Nephron progenitor cell (in vitro differentiated cells): ENCODE measurements at regions not wholly inside any gene's neighbourhood (a gene's known extent, or its start where the extent isn't known, plus 50 kb on each side); places are given as distances from the start of the nearest gene placed in this dataset.

Source experiments
- DNase-seq: peaks from one replicate; pipeline ENCODE4 v3.0.0; 2021
- H3K27ac Mint-ChIP-seq: 2 replicates; pipeline ENCODE4 v1.8.0; 2021; ENCODE audit warnings: mild to moderate bottlenecking, moderate library complexity, mixed read lengths
- H3K27me3 Mint-ChIP-seq: 2 replicates; pipeline ENCODE4 v1.8.0; 2021; ENCODE audit warnings: mild to moderate bottlenecking, low read depth, mixed read lengths; ENCODE audit not compliant: poor library complexity
- H3K36me3 Mint-ChIP-seq: 2 replicates; pipeline ENCODE4 v1.8.0; 2021; ENCODE audit warnings: low read depth, mixed read lengths
- H3K4me1 Mint-ChIP-seq: 2 replicates; pipeline ENCODE4 v1.8.0; 2021; ENCODE audit warnings: mixed read lengths
- H3K4me3 Mint-ChIP-seq: 2 replicates; pipeline ENCODE4 v1.8.0; 2021; ENCODE audit warnings: mild to moderate bottlenecking, moderate library complexity, mixed read lengths
- H3K9me3 Mint-ChIP-seq: 2 replicates; pipeline ENCODE4 v1.8.0; 2021; ENCODE audit warnings: mild to moderate bottlenecking, moderate library complexity, mixed read lengths
- CTCF ChIP-seq: fragments of 200-600 bp; sonication (generic); IDR thresholded peaks from 2 replicates; pipeline ENCODE4 v1.5.0; 2021; ENCODE audit warnings: antibody characterized with exemption

GRCh38 chr13:73842626-73843025 lies 291.6 kb downstream of the KLF12 start:
- no peak for DNase-seq
- H3K9me3 Mint-ChIP-seq = no peaks in the 10 kb centered on the region
- H3K4me3 Mint-ChIP-seq = no peak overlapping the region
- peaks cover 11% of the 10 kb centered on the region for H3K4me1 Mint-ChIP-seq
- H3K36me3 Mint-ChIP-seq = peaks cover 22% of the 10 kb centered on the region
- H3K27ac Mint-ChIP-seq = no peak overlapping the region
- no peaks in the 10 kb centered on the region for H3K27me3 Mint-ChIP-seq
- TF ChIP-seq CTCF = no peak

- Mint-ChIP-seq H3K4me3 (no peak overlapping the region), H3K27ac (no peak overlapping the region), H3K36me3 (peaks cover 22% of the 10 kb centered on the region), H3K27me3 (no peaks in the 10 kb centered on the region), H3K9me3 (no peaks in the 10 kb centered on the region), H3K4me1 (peaks cover 11% of the 10 kb centered on the region)
- no peak for TF ChIP-seq CTCF
- no peak for DNase-seq
These were observed 292.0 kb downstream of the KLF12 start for GRCh38 chr13:73842184-73842583.

GRCh38 chr13:73837147-73837546 lies 297.1 kb downstream of the KLF12 start:
- H3K36me3 Mint-ChIP-seq = no peaks in the 10 kb centered on the region
- H3K4me3 Mint-ChIP-seq = no peak overlapping the region
- no peak for TF ChIP-seq CTCF
- H3K27ac Mint-ChIP-seq = no peak overlapping the region
- no peak for DNase-seq
- H3K4me1 Mint-ChIP-seq = peaks cover 21% of the 10 kb centered on the region
- H3K27me3 Mint-ChIP-seq = no peaks in the 10 kb centered on the region
- no peaks in the 10 kb centered on the region for H3K9me3 Mint-ChIP-seq

GRCh38 chr13:73835138-73835721 lies 299.0 kb downstream of the KLF12 start:
- no peaks in the 10 kb centered on the region for H3K36me3 Mint-ChIP-seq
- no peak overlapping the region for H3K4me3 Mint-ChIP-seq
- DNase-seq = peak; percentile 3
- no peaks in the 10 kb centered on the region for H3K27me3 Mint-ChIP-seq
- H3K4me1 Mint-ChIP-seq = peaks cover 19% of the 10 kb centered on the region
- TF ChIP-seq CTCF = peak; percentile 68
- no peaks in the 10 kb centered on the region for H3K9me3 Mint-ChIP-seq
- no peak overlapping the region for H3K27ac Mint-ChIP-seq

GRCh38 chr13:73833325-73834070 lies 300.7 kb downstream of the KLF12 start:
- TF ChIP-seq CTCF = no peak
- H3K4me3 Mint-ChIP-seq = no peak overlapping the region
- H3K27me3 Mint-ChIP-seq = no peaks in the 10 kb centered on the region
- no peaks in the 10 kb centered on the region for H3K36me3 Mint-ChIP-seq
- H3K4me1 Mint-ChIP-seq = peaks cover 26% of the 10 kb centered on the region
- H3K9me3 Mint-ChIP-seq = no peaks in the 10 kb centered on the region
- H3K27ac Mint-ChIP-seq = no peak overlapping the region
- DNase-seq = no peak

GRCh38 chr13:73832825-73833224 lies 301.4 kb downstream of the KLF12 start:
- TF ChIP-seq CTCF = no peak
- no peak overlapping the region for H3K27ac Mint-ChIP-seq
- no peak overlapping the region for H3K4me3 Mint-ChIP-seq
- no peaks in the 10 kb centered on the region for H3K36me3 Mint-ChIP-seq
- no peaks in the 10 kb centered on the region for H3K9me3 Mint-ChIP-seq
- peaks cover 26% of the 10 kb centered on the region for H3K4me1 Mint-ChIP-seq
- DNase-seq = no peak
- H3K27me3 Mint-ChIP-seq = no peaks in the 10 kb centered on the region
